ENCODE measurements at regions not wholly inside any gene's neighbourhood (a gene's known extent, or its start where the extent isn't known, plus 50 kb on each side); places are given as distances from the start of the nearest gene placed in this dataset.
A peak's percentile ranks its signal among the peaks of the same experiment; 100 is the strongest.

- POLR2A ChIA-PET: no interaction called here
- BruUV-seq (replicated peaks): no TSS peak
- DNase-seq (ENCODE audit: low read depth, low spot score) (no peak), ATAC-seq (0 out of 2 replicates have a peak, but pooled peaks have one; percentile 46)
- Histone ChIP-seq H3K27me3 (ENCODE audit: control insufficient read depth, insufficient read depth, low read length) (peaks cover 29% of the 10 kb centered on the region), H3K9me3 (ENCODE audit: control insufficient read depth, insufficient read depth, low read depth, low read length) (no peaks in the 10 kb centered on the region), H3K4me3 (ENCODE audit: low read depth in 2 of 2, low read length in 2 of 2) (no peak overlapping the region), H3K27ac (ENCODE audit: low read length) (no peak overlapping the region), H3K36me3 (ENCODE audit: control insufficient read depth, insufficient read depth, low read length) (no peaks in the 10 kb centered on the region), H3K4me1 (ENCODE audit: control insufficient read depth, insufficient read depth, low read length) (no peaks in the 10 kb centered on the region)
- CTCF ChIA-PET: no interaction called here
- TF ChIP-seq SIN3A (IDR thresholded peaks at IDR 0.05; ENCODE audit: borderline replicate concordance, insufficient read depth, low read depth, low read length): no peak
- TF ChIP-seq REST (IDR thresholded peaks at IDR 0.05; ENCODE audit: insufficient read depth in 1 of 2, low read depth in 2 of 2, low read length in 1 of 2): peak; percentile 95
- intact Hi-C loops (cut with micrococcal nuclease; ENCODE audit: unreplicated experiment): no loop called here
- in situ Hi-C loops (cut with HindIII; ENCODE audit: low pct_unique_long_range_greater_than_20kb, low sequenced_read_pairs): no loop called here
Measured at GRCh38 chr1:37255136-37255795, 219.1 kb upstream of the ZC3H12A start.

- no peaks in the 10 kb centered on the region for H3K9me3 ChIP-seq (ENCODE audit: control insufficient read depth, insufficient read depth, low read depth, low read length)
- no peaks in the 10 kb centered on the region for H3K36me3 ChIP-seq (ENCODE audit: control insufficient read depth, insufficient read depth, low read length)
- intact Hi-C loops (cut with micrococcal nuclease; ENCODE audit: unreplicated experiment) (no loop called here), in situ Hi-C loops (cut with HindIII; ENCODE audit: low pct_unique_long_range_greater_than_20kb, low sequenced_read_pairs) (no loop called here)
- POLR2A ChIA-PET: no interaction called here
- no peak overlapping the region for H3K27ac ChIP-seq (ENCODE audit: low read length)
- CTCF ChIA-PET: no interaction called here
- ATAC-seq: no peak
- TF ChIP-seq TCF7L2 (IDR thresholded peaks at IDR 0.05; ENCODE audit: low read depth, low read length) (no peak), REST (IDR thresholded peaks at IDR 0.05; ENCODE audit: insufficient read depth in 1 of 2, low read depth in 2 of 2, low read length in 1 of 2) (no peak), POLR2AphosphoS5 (IDR thresholded peaks at IDR 0.05; ENCODE audit: low read depth, low read length) (no peak)
- DNase-seq (ENCODE audit: low read depth, low spot score): no peak
- H3K27me3 ChIP-seq (ENCODE audit: control insufficient read depth, insufficient read depth, low read length): peaks cover 32% of the 10 kb centered on the region
- BruUV-seq (replicated peaks): no TSS peak
- H3K4me1 ChIP-seq (ENCODE audit: control insufficient read depth, insufficient read depth, low read length): no peaks in the 10 kb centered on the region
- no peak overlapping the region for H3K4me3 ChIP-seq (ENCODE audit: low read depth in 2 of 2, low read length in 2 of 2)
Measured at GRCh38 chr1:37255868-37256267, 218.5 kb upstream of the ZC3H12A start.

- peaks cover 31% of the 10 kb centered on the region for H3K27me3 ChIP-seq (ENCODE audit: control insufficient read depth, insufficient read depth, low read length)
- POLR2A ChIA-PET: no interaction called here
Measured at GRCh38 chr1:37257646-37258045, 216.7 kb upstream of the ZC3H12A start.

More at GRCh38 chr1:37257646-37258045, 216.7 kb upstream of the ZC3H12A start:
- DNase-seq (ENCODE audit: low read depth, low spot score) (no peak), ATAC-seq (no peak)
- no TSS peak for BruUV-seq (replicated peaks)
- CTCF ChIA-PET: no interaction called here
- Histone ChIP-seq H3K9me3 (ENCODE audit: control insufficient read depth, insufficient read depth, low read depth, low read length) (no peaks in the 10 kb centered on the region), H3K27ac (ENCODE audit: low read length) (no peak overlapping the region), H3K36me3 (ENCODE audit: control insufficient read depth, insufficient read depth, low read length) (no peaks in the 10 kb centered on the region), H3K4me1 (ENCODE audit: control insufficient read depth, insufficient read depth, low read length) (no peaks in the 10 kb centered on the region), H3K4me3 (ENCODE audit: low read depth in 2 of 2, low read length in 2 of 2) (no peak overlapping the region)
- intact Hi-C loops (cut with micrococcal nuclease; ENCODE audit: unreplicated experiment) (no loop called here), in situ Hi-C loops (cut with HindIII; ENCODE audit: low pct_unique_long_range_greater_than_20kb, low sequenced_read_pairs) (no loop called here)
- TF ChIP-seq POLR2AphosphoS5 (IDR thresholded peaks at IDR 0.05; ENCODE audit: low read depth, low read length) (no peak), TCF7L2 (IDR thresholded peaks at IDR 0.05; ENCODE audit: low read depth, low read length) (no peak), REST (IDR thresholded peaks at IDR 0.05; ENCODE audit: insufficient read depth in 1 of 2, low read depth in 2 of 2, low read length in 1 of 2) (no peak), SIN3A (IDR thresholded peaks at IDR 0.05; ENCODE audit: borderline replicate concordance, insufficient read depth, low read depth, low read length) (no peak), CTCF (IDR thresholded peaks at IDR 0.05) (no peak)
